Endothelial cell of umbilical vein (primary cell): ENCODE measurements at regions not wholly inside any gene's neighbourhood (a gene's known extent, or its start where the extent isn't known, plus 50 kb on each side); places are given as distances from the start of the nearest gene placed in this dataset.

Source experiments
- BruUV-seq: library from RNA; stranded (reverse); fragments of 400-500 nt; replicated peaks from 2 replicates; lab custom pipeline; 2021; lab: Mats Ljungman, UMichigan
- CTCF ChIA-PET: fragments of 300-600, 350-600 bp; sonication (Branson Sonifier 250); formaldehyde crosslinking; loops from one replicate; lab custom pipeline; 2021; ENCODE audit warnings: antibody characterized with exemption, inconsistent platforms; lab: Charles Lee
- POLR2A ChIA-PET: fragments of 300-600, 350-600 bp; sonication (Branson Sonifier 250); formaldehyde crosslinking; loops from one replicate; lab custom pipeline; 2021; ENCODE audit warnings: antibody characterized with exemption, inconsistent platforms; lab: Charles Lee
- DNase-seq: peaks from one replicate; pipeline ENCODE4 v3.0.0-alpha.2; 2011; ENCODE audit warnings: low read depth, low spot score
- FAIRE-seq: peaks from 2 replicates; lab custom pipeline; 2011; peaks lifted over from hg19 to GRCh38; lab: Jason Lieb, UNC
- H2AFZ ChIP-seq: 2 replicates; pipeline ENCODE4 v1.6.0; 2012; ENCODE audit warnings: low read depth, low read length, control low read depth, inconsistent platforms
- H3K27ac ChIP-seq: 2 replicates; pipeline ENCODE4 v1.5.1; 2011; ENCODE audit warnings: low read depth, mild to moderate bottlenecking, control low read depth, low read length, moderate library complexity; ENCODE audit not compliant: insufficient read depth
- H3K27me3 ChIP-seq, 2 experiments: 2 replicates each; pipeline versions ENCODE4 v1.6.0 to v1.6.1; 2011; ENCODE audit warnings: low read length in 2 of 2, mixed read lengths in 1 of 2; ENCODE audit not compliant: control insufficient read depth in 2 of 2, insufficient read depth in 2 of 2
- H3K36me3 ChIP-seq, 2 experiments: 2 replicates in 1 of 2; 3 replicates in 1 of 2; pipeline ENCODE4 v1.5.1; 2011; ENCODE audit warnings: low read length in 2 of 2, mild to moderate bottlenecking in 1 of 2, moderate library complexity in 1 of 2; ENCODE audit not compliant: control insufficient read depth in 2 of 2, insufficient read depth in 2 of 2; ENCODE audit errors: extremely low read depth in 1 of 2
- H3K4me1 ChIP-seq: 3 replicates; pipeline ENCODE4 v1.5.1; 2011; ENCODE audit warnings: mild to moderate bottlenecking, low read length; ENCODE audit not compliant: control insufficient read depth, insufficient read depth; ENCODE audit errors: extremely low read depth
- H3K4me2 ChIP-seq: 2 replicates; pipeline ENCODE4 v1.6.1; 2011; ENCODE audit warnings: low read length, control low read depth, mixed read lengths; ENCODE audit not compliant: insufficient read depth
- H3K4me3 ChIP-seq, 3 experiments: fragments of 200-600 bp in 1 of 3; sonication (generic), shearing (Covaris generic) in 1 of 3; replicated peaks in 1 of 3; 2 replicates each; pipeline ENCODE4 v1.5.1; 2011 to 2016; ENCODE audit warnings: control low read depth in 3 of 3, low read length in 3 of 3, mild to moderate bottlenecking in 2 of 3, inconsistent platforms in 1 of 3, low read depth in 1 of 3, moderate library complexity in 1 of 3; ENCODE audit not compliant: insufficient read depth in 1 of 3
- H3K79me2 ChIP-seq: 2 replicates; pipeline ENCODE4 v1.6.0; 2012; ENCODE audit warnings: low read length, inconsistent platforms; ENCODE audit not compliant: control insufficient read depth, insufficient read depth
- H3K9ac ChIP-seq: replicated peaks from 2 replicates; pipeline ENCODE3; 2011; ENCODE audit warnings: low read length, control low read depth; ENCODE audit not compliant: insufficient read depth; ENCODE audit errors: extremely low read depth
- H3K9me1 ChIP-seq: replicated peaks from 3 replicates; pipeline ENCODE4 v1.6.0; 2011; ENCODE audit warnings: mild to moderate bottlenecking, low read length; ENCODE audit not compliant: control insufficient read depth, insufficient read depth; ENCODE audit errors: extremely low read depth
- H3K9me3 ChIP-seq: replicated peaks from 2 replicates; pipeline ENCODE4 v1.5.1; 2012; ENCODE audit warnings: low read length, inconsistent platforms; ENCODE audit not compliant: control insufficient read depth, insufficient read depth
- H4K20me1 ChIP-seq: replicated peaks from 2 replicates; pipeline ENCODE3; 2011; ENCODE audit warnings: mild to moderate bottlenecking, low read length; ENCODE audit not compliant: control insufficient read depth, insufficient read depth; ENCODE audit errors: extremely low read depth
- CTCF ChIP-seq, 2 donors: IDR thresholded peaks; 1 replicate in 1 of 2; 2 replicates in 1 of 2; pipeline ENCODE4 v1.5.1; 2011; ENCODE audit warnings: low read length in 2 of 2, mild to moderate bottlenecking in 2 of 2, moderate library complexity in 2 of 2, control low read depth in 1 of 2, inconsistent platforms in 1 of 2, low read depth in 1 of 2; ENCODE audit not compliant: insufficient read depth in 1 of 2; ENCODE audit errors: extremely low read depth in 1 of 2
- EZH2 ChIP-seq: IDR thresholded peaks from 2 replicates; pipeline ENCODE4 v1.6.1; 2012; ENCODE audit warnings: borderline replicate concordance, low read depth, mild to moderate bottlenecking, moderate library complexity, low read length, inconsistent platforms; ENCODE audit not compliant: severe bottlenecking
- FOS ChIP-seq: IDR thresholded peaks from 2 replicates; pipeline ENCODE4 v1.6.1; 2011; ENCODE audit warnings: mild to moderate bottlenecking, low read length, moderate library complexity, borderline replicate concordance; ENCODE audit not compliant: insufficient read depth
- GATA2 ChIP-seq: IDR thresholded peaks from 2 replicates; pipeline ENCODE4 v1.7.0; 2011; ENCODE audit warnings: low read depth, mild to moderate bottlenecking, moderate library complexity, mixed read lengths, low read length; ENCODE audit not compliant: insufficient read length, insufficient read depth
- JUN ChIP-seq: IDR thresholded peaks from 2 replicates; pipeline ENCODE4 v1.6.1; 2011; ENCODE audit warnings: borderline replicate concordance, low read depth; ENCODE audit not compliant: insufficient read length, insufficient read depth
- MAX ChIP-seq: IDR thresholded peaks from 2 replicates; pipeline ENCODE4 v1.6.1; 2011; ENCODE audit not compliant: insufficient read depth, insufficient read length
- MYC ChIP-seq: IDR thresholded peaks from one replicate; pipeline ENCODE4 v1.6.1; 2011; ENCODE audit warnings: mild to moderate bottlenecking, low read depth, low read length
- POLR2A ChIP-seq: IDR thresholded peaks from 2 replicates; pipeline ENCODE4 v1.6.1; 2012; ENCODE audit warnings: low read depth, mild to moderate bottlenecking, control low read depth, low read length
- POLR2AphosphoS5 ChIP-seq: IDR thresholded peaks from 2 replicates; pipeline ENCODE4 v1.6.1; 2012; ENCODE audit warnings: low read depth, mild to moderate bottlenecking, control low read depth, low read length, moderate library complexity; ENCODE audit not compliant: insufficient read depth
- dilution Hi-C: fragments of 300-500 bp; cut with MboI; formaldehyde crosslinking; loops from one replicate; pipeline ENCODE4 v1.15.0; 2019; ENCODE audit warnings: low sequenced_read_pairs; ENCODE audit not compliant: extremely low pct_ligation_motif_present
- intact Hi-C: fragments of 100-400 bp; cut with micrococcal nuclease; formaldehyde crosslinking; loops from one replicate; pipeline ENCODE4 v1.10.0; 2022

- BruUV-seq, result no TSS peak
- H3K27ac ChIP-seq, result no peak overlapping the region
- H3K9me3 ChIP-seq, result no peaks in the 10 kb centered on the region
- H3K4me2 ChIP-seq, result no peak overlapping the region
- no peak overlapping the region for H2AFZ ChIP-seq
- no peak overlapping the region for H3K4me3 ChIP-seq
- intact Hi-C loops, result no loop called here
- TF ChIP-seq FOS (no peak), CTCF (IDR thresholded peaks at IDR 0.05; ENCODE audit: extremely low read depth in 1 of 2, insufficient read depth in 1 of 2, low read depth in 1 of 2, low read length in 2 of 2) (no peak), MYC (no peak), POLR2A (no peak), JUN (no peak), MAX (no peak), GATA2 (no peak), EZH2 (no peak), POLR2AphosphoS5 (no peak)
- no peaks in the 10 kb centered on the region for H3K4me1 ChIP-seq
- dilution Hi-C loops, result no loop called here
- H3K36me3 ChIP-seq, result no peaks in the 10 kb centered on the region
- CTCF ChIA-PET, result interaction anchor here (1.8 kb wide), 1 partner anchor 9 kb away, joined by 5 read pairs; no protein-coding TSS in a partner anchor
- no peaks in the 10 kb centered on the region for H3K27me3 ChIP-seq
- H3K9ac ChIP-seq, result no peak overlapping the region
- H4K20me1 ChIP-seq, result no peaks in the 10 kb centered on the region
- no peaks in the 10 kb centered on the region for H3K79me2 ChIP-seq
- H3K9me1 ChIP-seq, result no peaks in the 10 kb centered on the region
- DNase-seq (no peak), FAIRE-seq (no peak)
- POLR2A ChIA-PET, result no interaction called here
Observed at GRCh38 chr7:47194516-47195057, 387.3 kb downstream of the TNS3 start.
